Stimulated activated CD4-positive, alpha-beta T cell treated with anti-CD3 and anti-CD28 coated beads, TNF-alpha, amount 100 ng/mL, for 48 hours (primary cell): ENCODE measurements at regions not wholly inside any gene's neighbourhood (a gene's known extent, or its start where the extent isn't known, plus 50 kb on each side); places are given as distances from the start of the nearest gene placed in this dataset.

ENCODE experiments used
- DNase-seq, 3 donors: peaks; one replicate each; pipeline ENCODE4 v3.0.0-alpha.2; 2020; ENCODE audit warnings: low read depth in 3 of 3

- no peak for DNase-seq
Observed at GRCh38 chr3:182214416-182214815, 502.7 kb downstream of the SOX2 start.

DNA sequence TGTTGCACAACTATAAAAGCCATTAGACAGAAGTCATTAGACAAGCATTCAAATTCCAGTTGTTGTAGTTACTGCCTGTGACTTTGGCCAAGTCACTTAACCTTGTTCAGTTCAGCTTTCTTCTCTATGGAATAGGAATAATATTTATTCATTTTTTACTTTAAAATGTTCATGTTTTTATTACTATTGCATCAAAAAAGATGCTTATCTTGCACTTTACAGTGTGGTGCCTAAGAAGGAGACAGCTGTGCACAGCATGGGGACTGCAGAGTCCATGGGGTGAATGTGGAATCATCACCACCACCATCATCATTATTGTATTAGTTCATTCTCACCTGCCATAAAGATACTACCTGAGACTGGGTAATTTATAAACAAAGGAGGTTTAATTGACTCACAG lies 504.2 kb downstream of the SOX2 start:
- no peak for DNase-seq

DNA sequence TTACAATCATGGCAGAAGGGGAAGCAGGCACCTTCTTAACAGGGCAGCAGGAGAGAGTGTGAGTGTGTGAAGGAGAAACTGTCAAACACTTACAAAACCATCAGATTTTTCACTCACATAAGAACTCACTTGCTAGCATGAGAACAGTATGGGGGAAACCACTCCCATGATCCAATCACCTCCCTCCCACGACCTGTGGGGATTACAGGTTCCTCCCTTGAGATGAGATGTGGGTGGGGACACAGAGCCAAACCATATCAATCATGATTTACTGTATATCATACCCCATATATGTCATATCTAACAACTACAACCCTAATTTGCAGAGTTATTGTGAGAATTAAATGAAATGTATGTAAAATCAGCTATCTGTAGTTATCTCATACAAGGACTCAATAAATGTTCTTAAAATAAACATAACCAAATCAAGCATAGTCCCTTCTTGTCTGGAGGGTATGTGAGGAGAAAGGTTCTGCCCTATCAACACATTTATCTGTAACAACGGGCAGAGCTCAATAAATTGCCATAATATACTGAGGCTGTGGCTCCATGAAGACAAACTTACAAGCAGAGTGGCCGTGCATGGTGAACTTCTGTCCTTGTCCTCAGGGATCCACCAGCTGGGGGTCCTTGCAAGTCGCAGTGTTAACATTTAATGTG lies 504.7 kb downstream of the SOX2 start:
- DNase-seq, result no peak

DNA sequence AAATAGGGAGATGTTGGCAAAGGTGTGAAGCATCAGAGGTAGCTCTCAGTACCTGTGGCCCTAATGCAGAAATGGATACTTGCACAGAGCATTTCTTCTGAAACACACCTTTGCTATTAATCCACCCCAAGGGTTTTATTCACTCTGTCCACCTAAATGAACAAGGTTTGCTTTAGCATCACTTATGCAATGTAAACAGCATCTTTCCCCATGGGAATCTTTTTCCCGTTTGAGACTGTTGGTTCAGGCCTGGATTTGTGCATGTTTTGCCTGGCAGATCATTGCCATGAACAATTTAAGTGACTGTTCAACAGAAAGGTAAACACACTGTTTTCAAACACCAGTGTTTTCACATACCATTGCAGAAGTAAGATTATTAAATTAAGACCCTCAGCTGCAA lies 508.3 kb downstream of the SOX2 start:
- DNase-seq, result no peak

GRCh38 chr3:182220471-182220870 lies 508.7 kb downstream of the SOX2 start:
- no peak for DNase-seq

DNA sequence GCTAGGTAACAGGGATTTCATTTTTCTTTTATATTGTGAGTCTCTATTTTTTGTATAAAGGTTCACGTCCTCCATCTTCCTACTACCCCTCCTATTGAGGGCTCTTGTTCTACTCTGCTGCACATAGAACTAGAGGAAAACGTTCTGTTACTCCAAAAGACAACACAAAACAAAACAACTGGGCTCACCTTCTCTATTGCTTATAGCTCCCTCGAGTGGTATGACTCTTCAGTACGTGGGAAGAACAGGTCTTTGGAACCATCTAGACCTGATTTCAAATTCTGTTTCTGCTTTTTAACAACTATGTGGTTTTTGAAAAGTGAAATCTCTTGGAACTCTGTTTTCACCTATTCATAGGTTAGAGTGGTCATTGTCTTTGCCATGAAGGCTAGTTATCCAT lies 515.3 kb downstream of the SOX2 start:
- DNase-seq, result no peak

DNA sequence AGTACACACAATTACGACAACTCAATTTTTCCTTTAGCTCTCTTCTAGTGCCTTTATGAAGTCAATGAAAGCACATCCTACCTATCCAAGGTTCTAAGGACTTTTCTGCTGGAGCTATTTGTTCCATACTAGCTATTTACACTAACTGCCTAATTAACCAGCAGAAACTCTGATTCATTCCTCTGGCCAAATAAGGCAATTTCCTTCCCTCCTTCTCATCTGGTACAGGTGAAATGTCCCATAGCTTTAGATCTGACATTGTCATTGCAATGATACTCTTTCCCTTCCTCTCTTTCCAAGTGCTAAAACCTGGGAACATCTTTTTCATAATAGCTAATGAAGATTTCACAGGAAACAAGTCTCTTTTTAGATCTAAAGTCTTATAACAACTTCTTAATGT lies 521.7 kb downstream of the SOX2 start:
- DNase-seq, result no peak

- DNase-seq, result no peak
Observed at GRCh38 chr3:182233957-182234356, 522.2 kb downstream of the SOX2 start.

DNA sequence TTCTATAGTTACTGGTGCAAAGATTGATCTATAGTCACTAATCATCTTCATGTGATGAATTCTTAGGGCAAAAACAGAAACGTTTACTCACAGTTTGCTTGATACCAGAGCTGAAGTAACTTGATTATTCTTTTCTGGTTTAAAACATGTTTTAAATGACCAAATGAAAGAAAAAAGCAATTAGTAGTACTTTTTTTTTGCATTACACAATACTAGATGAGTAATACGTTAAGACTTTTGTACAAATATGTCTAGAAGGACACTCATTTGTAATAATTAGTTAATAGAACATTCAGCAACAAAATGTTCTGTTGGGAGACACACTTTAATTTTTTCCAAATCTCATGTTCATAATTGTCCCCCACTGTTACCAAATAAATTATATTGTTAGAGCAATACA lies 523.2 kb downstream of the SOX2 start:
- no peak for DNase-seq

DNA sequence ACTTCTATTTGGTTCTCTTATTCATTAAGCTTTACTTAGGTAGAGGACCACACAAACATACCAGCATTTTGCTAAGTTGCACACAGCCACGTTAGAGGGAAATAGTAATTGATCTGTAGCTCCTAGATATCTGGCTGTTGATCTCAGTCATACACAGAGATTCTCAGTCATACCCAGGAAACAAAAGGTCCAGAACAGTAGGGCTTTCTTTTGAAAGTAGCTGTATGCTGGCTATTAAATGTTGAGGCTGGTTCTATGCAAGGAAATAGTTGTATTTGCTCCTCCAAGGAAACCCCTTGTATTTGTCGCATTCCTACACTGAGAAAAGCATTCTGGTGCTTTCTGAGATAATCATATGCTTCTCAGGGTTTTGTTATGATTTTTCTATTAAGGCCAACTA lies 523.8 kb downstream of the SOX2 start:
- DNase-seq, result no peak

DNA sequence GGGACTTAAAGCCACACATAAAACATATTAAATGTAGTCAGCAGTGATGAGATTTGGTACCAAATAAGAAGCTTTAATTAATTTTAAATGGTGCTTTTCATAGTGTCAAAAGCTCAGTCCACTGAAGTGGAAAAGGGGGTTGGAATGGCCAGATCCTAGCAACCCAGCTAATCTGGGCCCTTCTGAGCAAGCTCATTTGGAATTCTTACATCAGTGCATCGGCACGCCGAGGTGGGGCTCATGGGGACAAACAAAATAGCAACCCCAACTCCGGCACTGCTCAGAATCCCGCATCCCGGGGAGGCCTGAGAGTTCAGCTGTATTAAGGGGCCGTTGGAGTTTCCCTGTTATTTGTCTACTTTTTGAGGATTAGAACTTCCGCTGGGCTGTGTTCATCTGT lies 526.4 kb downstream of the SOX2 start:
- no peak for DNase-seq

DNA sequence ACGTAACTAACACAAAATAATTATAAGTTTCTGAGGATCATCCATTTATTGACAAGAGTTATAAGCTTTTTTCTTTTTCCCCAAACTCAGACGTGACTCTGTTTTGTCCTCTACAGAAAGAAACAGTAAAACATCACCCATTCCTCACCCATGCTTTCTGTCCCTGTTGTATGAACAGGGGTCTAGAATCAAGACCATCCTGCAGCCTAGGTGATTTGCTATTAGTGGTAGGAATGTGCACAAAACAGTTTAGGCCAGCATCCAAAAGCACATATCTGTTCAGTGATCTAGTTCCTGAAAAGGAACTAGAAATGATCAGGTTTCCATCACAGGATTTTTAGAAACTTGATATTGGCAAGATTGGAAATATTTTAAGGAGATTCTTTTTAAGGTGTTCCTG lies 527.6 kb downstream of the SOX2 start:
- DNase-seq, result no peak

DNA sequence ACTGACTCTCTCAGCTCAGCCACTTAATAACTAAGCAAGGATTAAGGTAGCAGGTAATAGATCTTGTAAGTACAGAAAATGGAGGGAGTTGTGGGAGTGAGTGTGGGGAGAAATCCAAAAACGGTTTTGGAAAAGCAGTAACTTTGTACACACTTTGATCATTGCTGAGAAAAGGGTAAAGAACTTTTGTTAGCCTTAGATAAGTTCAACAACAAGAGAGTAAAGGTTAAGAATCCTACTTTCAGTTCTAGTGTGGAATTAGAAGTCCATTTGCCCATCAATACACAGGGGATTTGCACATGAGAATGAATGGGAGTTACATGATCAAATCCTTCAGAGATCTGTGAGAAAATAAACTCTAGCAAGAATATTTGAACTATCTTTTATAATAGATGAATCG lies 528.7 kb downstream of the SOX2 start:
- no peak for DNase-seq

DNA sequence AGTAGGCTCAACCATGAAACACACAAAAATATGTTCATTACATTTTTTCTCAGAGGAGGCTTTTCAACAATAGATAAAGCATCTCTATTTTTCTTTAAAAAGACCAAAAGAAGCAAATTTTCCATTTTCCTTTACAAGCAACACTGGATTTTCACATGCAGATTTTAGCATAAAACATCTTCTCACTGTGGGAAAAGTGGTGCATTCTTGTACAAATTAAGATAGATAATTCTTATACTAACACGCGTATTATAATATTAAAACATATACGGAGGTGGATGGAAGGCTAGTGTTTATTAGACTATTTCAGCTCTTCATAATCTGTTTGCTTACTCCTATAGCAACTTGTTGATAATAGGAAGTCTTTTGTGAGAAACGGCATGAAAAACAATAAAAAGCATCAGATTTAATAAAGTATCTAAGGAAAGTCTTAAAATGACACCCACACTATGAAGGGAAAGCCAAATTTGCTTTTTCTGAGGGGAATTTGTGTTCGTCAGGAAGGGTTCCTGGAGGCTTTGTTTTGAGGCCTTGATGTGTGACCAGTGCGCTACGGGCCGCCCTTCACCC lies 529.6 kb downstream of the SOX2 start:
- DNase-seq, result no peak

GRCh38 chr3:182241766-182242488 lies 530.2 kb downstream of the SOX2 start:
- no peak for DNase-seq

GRCh38 chr3:182242489-182242942 lies 530.8 kb downstream of the SOX2 start:
- no peak for DNase-seq

DNA sequence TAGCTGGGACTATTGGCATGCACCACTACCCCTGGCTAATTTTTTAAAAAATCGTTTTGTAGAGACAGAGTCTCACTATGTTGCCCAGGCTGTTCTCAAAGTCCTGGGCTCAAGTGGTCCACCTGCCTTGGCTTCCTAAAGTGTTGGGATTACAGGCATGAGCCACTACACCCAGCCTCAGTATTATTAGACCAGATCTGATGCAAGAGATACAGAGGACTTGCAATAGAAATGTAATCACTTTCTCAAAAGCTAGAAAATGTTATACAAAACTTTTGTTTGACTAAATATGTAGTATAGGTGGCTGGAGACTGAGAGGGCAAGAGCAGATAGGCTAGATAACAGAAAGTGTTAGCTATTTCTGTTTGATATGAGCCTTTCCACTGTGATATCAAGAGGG lies 531.9 kb downstream of the SOX2 start:
- no peak for DNase-seq

GRCh38 chr3:182244222-182244971 lies 532.7 kb downstream of the SOX2 start:
- no peak for DNase-seq

GRCh38 chr3:182245059-182245458 lies 533.3 kb downstream of the SOX2 start:
- no peak for DNase-seq

GRCh38 chr3:182246870-182247269 lies 535.1 kb downstream of the SOX2 start:
- DNase-seq, result no peak

GRCh38 chr3:182248349-182248880 lies 536.7 kb downstream of the SOX2 start:
- DNase-seq, result no peak

DNA sequence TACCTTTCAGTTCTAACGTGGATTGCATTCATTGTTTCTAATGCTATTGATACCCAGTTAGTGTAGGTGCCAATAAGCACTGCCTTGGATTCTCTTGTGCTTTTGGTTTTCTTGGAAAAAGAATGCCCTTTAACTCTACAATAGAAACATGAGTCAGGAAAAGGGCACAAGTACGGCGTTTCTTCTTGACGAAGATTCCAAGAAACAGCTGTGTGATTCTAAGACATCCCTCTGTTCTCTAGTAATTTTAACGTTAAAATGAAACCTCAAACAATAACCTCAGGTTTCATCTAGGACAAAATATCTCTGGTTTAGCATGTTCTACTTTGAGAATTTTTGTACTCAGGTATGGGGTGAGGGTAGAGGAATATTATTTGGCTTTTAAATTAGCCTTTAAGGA lies 540.5 kb upstream of the ATP11B start:
- no peak for DNase-seq
